CD4-positive, alpha-beta T cell treated with Interleukin-12 subunit alpha and Interleukin-12 subunit beta, for 1 hour (primary cell): ENCODE measurements at regions not wholly inside any gene's neighbourhood (a gene's known extent, or its start where the extent isn't known, plus 50 kb on each side); places are given as distances from the start of the nearest gene placed in this dataset.
"Not testable (repeated sequence)": the region's sequence is repeated elsewhere in the genome, so short reads cannot be mapped to it uniquely, and the experiment has no call there.

Experiments used
- DNase-seq: peaks from one replicate; pipeline ENCODE4 v3.0.0-alpha.2; 2020

DNA sequence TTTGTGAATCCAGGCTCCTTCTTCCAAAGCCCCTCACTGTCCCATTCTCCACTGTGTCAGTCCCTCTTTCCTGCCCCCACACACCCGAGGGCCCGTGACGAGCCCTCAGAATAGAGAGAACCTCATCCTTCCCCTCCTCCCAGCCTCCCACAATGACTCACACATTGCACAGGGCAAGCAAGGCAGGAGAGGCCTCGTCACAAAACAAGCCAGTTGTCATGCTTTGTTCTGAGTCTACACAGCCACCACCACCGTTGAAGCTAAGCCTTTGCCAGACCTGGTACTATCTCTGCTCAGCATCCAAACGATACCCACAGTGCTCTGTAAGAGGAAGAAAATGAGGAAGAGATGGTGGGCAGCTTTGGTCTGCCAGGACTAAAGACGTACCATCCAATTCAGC lies 142.2 kb upstream of the ZNF366 start:
- DNase-seq: no peak

DNA sequence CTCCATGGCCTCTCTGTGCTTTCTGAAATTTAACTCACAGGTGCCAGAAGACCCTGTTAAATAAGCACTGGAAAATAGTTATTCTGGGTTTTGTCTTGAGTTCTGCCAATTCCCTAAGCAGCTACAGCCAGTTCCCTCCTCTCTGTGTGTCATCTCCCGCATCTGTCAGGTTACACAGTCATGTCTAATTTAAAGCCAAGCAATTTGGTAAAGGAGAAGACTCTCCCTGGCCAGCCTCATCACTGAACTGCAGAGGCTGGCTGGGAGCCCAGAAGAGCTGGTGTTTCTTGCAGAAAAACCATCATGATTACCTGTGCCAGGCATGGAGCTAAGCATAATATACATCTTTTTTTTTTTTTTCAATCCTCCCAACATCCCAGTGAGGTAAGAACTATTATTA lies 141.3 kb upstream of the ZNF366 start:
- DNase-seq: no peak

DNA sequence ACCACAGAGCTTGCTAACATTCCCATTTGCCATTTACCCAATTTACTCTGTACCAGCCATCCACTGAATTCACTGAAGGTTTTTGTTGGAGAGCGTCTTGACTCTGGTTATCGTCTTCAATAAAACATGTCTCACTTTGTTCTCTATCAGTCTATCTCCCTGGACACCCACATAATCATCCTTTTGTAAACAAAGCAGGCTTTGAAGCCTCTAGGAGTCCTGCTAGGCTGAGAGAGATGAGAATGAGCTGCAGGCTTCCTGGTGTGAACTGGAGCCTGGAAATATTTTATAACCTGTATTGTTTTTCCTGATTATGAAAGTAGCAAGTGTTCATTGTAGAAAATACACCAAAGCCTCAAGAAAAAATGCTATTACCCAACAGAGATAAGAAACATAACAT lies 140.6 kb upstream of the ZNF366 start:
- no peak for DNase-seq

DNA sequence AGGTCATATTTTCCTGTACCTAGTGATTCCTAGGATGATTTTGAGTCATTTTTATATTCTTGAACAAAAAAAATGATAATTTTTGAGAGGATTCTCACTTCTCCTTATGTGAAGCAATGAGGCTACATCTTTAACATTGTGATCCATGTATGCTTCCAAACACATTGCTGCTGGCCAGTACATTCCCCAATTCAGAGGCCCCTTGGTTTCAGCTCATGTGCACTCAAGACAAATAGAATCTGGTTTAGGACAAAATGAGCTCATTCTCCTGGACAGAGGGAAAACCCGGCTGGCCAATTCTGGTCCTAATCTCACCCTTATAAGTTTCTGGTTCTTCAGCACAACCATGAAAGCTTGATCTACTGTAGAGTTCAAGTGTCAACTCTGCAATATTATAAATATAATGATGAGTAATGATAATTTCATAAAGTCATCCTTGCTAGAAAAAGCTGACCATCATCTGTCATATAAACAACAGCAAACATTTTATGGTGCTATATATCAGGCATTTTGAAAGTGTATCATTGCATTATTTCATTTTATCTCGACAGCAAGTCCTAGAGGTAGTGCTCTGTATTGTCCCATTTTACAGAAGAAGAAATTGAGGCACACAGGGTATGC lies 139.1 kb upstream of the ZNF366 start:
- DNase-seq: no peak

DNA sequence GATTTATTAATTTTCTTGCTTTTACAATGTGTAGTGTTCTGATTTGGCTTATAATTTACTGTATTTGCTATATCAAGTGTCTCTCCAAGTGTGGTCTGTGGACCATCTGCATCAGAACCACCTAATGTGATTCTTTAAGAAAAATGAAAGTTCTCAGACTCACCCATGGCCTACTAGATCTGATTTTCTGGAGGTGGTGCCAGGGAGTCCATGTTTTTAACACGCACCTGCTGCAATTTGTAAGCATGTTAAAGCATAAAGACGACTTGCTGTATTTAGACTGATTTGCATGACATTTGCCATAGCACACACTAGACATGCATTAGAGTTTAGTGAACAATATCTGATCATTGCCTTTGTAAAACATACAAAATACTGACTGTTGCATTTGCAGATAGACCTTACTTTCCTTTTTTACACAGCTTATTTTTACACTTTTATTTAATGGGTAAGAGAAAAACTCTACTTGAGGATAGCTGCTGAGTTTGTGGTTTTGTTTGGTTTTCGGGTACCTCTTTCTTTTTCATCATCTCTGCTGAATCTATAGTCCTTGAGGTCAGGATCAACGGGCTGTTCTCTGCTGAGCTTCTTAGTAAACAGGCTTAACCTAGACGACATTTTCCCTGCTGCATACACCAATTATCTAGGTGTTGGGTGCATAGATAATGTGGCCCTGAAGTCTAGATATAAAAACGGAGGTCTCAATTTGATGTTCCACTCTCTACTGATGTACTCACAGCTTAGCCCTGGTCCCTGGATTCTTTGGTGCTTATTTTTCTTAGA lies 138.0 kb upstream of the ZNF366 start:
- DNase-seq: no peak

DNA sequence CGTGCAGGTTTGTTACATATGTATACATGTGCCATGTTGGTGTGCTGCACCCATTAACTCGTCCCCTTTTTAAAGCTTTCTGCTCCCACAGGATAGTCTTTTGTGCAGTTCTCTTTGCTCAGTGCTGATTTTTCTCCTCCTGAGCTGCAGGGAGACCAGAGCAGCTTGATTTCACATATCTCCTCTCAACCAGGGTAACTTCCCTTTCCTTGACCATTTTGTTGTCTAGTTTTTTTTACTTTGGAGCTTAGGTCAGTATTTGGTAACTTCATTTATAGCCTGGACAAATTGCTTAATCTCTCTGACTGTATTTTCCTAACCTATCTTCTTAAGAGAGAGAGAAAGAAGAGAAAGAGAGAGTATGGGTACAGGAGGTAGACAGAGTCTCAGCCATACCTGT lies 137.1 kb upstream of the ZNF366 start:
- DNase-seq: no peak

DNA sequence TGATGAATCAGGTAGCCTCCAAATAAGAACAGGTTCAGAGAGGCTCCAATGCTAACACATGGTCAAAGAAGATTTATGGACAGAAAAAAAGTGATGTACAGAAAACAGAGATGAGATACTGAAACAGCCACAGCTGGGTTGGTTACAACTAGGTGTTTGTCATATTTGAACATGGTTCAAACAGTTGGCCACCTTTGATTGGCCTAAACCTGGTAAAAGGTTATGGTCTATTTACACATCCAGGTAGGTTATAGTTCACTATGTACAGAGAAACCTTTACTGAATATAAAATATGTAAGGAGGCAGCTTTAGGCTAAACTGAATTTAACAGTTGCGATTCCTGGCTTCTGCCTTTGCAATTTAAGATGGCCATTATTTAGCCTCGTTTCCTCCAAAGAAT lies 134.0 kb upstream of the ZNF366 start:
- DNase-seq: no peak

DNA sequence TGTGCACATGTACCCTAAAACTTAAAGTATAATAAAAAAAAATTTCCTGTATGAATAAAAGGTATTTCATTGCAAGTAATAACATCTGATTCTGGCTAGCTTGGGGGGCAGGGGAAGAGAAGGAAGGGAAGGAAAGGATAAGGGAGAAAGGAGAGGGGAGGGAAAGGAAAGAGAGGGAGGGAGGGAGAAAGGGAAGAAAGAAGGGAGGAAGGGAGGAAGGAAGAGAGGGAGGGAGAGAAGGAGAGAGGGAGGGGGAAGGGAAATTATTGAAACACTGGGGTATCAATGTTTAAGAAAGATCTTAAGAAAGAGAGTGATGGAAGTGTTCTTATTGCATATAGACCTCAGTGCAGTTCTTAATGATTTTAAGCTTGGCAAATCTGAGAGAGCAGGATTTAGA lies 129.8 kb upstream of the ZNF366 start:
- no peak for DNase-seq

DNA sequence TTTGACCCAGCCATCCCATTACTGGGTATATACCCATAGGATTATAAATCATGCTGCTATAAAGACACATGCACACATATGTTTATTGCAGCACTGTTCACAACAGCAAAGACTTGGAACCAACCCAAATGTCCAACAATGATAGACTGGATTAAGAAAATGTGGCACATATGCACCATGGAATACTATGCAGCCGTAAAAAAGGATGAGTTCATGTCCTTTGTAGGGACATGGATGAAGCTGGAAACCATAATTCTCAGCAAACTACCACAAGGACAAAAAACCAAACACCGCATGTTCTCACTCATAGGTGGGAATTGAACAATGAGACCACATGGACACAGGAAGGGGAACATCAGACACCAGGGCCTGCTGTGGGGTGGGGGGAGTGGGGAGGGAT lies 129.4 kb upstream of the ZNF366 start:
- DNase-seq: not testable (repeated sequence)

DNA sequence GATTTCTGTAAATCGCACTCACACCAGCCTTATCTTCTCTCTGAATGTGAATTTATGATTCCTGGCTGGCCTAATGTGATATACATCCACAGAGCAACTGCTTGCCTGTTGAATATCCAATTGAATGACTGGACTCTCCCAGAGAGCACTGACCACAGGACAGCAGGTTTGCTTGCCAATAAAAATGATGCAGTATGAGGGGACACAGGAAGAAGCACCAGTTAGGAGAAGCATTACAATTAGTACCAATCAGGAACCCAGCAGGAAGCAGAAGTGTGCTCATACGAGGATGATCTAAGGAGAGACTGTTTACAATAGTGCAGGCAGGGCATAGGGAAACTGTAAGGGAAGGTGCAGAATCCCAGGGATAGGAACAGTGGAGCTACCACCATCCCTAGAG lies 127.2 kb upstream of the ZNF366 start:
- DNase-seq: no peak

DNA sequence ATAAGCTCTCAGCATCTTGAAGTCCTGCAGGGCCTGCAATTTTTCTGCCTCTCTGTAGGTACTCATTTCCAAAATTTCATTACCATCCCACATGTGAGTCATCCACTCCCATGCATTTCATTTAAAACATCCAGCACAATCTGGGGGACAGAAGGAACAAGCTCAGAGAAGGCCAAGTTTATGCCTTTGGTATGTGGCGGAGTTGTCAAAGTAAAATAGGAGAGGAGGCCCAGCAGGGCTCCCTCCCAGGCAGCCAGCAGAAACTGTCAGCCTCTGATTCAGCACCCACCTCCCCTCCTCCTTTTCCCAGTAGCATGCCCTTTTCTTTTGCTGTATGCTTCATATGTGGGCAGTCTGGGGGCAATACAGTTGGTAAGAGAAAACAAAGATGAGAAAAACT lies 126.4 kb upstream of the ZNF366 start:
- no peak for DNase-seq

DNA sequence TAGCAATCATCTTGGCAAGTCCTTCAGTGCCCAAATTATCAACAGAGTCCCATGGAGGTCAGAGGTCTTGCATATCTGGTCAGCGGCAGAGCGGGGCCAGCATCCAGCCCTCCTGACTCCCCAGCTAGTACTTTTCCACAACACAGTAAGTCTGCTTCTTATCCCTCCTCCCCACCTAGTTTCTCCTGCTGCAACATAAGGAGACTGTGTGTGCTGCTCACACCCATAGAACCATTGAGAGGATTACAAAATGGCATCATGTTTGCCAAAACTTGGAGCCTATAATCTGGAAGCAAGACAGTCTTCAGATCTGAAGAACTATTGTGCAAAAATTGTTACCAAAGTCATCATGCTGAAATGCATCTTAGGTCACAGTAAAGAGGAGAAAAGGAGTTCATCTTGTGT lies 125.8 kb upstream of the ZNF366 start:
- no peak for DNase-seq

DNA sequence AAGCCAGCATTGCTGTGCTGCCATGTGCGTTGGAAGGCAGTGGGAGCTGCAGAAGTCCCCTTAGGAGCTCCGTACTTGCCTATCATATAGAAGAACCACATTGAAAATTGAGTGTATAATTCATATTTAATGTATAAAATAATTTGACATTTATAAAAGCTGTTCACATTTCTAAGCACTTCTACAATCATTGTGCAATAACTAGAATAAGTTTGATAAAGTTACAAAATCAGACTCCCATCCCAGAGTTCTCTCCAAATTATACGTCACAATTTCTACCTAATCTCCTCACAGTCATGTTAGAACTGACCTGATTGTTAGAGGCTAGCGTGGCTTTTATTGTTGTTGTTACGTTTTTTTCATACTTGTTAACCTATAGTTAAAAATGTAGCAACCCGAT lies 123.5 kb upstream of the ZNF366 start:
- DNase-seq: no peak

DNA sequence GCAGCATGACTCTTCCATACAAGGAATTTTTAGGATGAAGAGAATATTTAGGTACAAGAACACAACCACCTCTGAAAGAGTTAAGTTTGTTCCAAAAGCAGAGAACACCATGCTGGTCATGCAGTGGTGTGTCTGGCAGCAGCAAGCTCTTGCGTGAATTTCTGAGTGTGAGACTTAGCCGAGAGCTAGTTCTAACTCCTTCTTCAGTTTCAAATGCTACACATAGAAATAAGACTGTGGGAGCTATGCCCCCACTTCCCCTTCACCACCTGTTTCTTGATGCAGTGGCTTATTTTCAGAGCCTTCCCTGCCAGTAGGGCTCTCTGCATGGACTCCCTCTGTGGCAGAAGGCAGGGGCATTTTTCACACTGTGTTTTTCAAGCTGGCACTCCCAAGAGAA lies 122.9 kb upstream of the ZNF366 start:
- DNase-seq: no peak

DNA sequence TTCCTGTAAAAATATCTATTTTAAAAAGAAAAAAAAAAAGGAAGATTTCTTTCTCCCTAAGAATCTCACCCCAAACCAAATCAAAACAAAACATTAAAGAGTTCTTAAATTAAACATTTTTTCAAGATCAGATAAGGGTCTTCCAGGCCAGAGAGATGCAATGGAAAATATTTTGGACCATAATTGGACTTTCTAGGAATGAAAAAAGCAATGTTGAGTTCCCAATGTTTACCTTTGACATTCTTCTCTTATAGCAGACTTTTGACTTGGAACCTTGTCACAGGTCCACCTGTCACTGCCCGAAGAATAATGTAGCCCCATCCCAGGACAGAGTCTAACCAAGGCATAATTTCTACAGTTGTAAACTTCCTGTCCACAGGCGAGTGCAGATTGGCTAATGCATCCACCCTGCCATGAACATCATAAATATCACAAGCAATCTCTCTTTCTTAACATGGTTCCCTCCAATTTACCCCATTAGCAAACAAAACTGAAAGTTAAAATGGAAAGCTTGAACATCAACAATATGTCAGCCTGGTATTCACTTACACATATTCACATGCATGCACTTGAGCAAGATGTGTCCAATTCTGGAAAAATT lies 121.7 kb upstream of the ZNF366 start:
- DNase-seq: no peak

DNA sequence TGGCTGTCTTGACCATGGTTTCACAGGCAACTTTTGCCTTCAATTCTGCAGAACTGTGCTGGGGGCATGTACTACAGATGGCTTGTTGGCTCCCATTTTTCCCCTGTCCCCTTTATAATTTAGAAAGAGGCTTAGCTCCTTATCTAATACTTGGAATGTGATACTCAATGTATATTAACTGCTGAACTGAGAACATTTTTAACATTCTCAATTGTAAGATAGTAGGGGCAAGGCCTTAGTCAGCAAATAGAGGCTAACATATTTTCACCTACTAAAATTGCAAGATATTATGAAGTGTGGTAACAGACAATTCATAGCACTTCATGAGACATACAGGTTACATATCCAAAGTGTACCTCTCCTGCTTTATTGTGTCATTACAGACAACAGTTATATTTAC lies 118.1 kb upstream of the ZNF366 start:
- DNase-seq: no peak

DNA sequence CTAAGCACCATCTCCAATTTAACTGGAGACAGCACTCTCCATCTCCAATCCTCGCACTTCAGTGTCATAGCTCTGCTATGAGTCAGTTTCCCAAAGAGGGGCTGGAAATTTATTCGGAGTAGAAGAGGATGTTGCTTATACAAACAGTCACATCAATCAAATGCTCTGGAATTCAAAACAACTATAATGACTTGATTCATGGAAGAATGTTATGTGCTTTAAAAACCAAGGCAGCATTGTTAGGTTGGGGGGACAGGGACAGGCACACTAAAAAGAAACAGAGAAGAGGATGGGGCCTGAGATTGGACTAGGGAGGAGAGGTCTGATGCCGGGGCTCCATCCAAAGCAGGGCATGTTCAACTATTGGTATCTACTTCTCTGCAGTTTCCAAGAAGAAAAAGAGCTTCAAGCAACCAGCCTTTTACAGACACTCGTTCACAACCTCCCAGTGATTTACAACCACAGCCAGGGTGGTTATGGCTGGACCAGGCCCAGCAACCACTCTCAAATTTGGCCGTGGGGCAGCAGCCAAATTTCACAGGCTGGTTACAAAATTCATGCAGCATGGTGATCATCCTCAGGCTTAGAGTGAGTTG lies 117.5 kb upstream of the ZNF366 start:
- DNase-seq: no peak

DNA sequence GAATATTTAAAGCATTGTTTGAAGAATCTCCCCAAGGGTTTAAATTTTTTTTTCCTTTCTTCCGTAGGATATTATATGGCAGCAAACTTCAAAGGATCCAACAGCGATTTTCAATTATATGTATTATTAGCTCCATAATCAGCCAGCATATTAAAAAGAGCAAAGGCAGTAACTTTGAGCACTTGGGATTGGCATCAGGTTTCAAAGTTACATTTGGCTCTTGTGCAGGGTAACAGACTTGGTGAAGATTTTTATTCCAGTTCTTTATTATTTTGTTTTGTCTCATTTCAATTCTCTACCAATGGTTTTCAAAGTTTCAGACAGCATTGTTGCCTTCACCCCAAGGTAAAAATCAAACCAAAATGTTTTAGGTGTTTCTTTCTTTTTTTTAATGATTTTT lies 116.7 kb upstream of the ZNF366 start:
- no peak for DNase-seq

DNA sequence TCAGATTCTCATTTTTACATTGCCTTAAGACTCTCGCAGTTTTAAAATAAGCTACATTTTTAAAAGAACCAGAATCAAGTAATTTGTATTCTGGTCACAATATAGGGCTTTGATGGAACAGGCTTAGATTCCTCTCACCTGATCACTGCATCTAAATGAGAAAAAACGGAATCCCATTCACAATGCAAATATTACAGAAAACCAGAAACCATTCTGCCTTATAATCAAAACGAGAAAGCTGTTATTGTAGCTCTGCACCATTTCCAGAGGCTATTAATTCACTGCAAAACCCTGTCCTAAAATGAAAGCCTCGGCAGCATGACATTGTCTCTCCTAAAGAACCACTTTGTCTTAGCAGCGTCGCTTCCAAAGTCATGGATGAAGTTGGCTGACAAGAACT lies 116.1 kb upstream of the ZNF366 start:
- no peak for DNase-seq

DNA sequence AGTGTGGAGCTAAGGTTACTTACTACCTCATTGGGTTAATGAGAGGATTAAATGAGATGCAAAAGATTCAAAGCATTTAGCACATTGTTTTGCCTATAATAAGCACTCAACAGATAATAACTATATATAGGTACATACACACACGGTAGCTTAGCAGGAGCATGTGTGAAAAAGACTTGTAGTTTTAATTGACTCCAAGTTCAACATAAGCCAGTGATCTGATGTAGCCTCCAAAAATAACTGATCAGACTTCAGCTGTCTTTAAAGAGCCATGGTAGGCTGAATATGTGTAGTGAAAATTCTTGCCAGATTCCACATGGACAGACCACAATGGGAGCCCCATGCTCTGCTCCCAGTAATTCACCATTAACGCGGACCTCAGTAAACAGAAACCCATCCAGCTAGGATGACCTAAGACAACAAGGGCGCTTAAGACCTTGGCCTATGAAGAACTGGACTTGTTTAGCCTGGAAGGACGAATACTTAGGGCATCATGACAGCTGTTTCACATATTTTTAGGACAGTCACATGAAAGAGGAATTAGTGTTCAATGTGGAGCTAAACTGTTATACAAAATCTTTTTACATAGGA lies 115.1 kb upstream of the ZNF366 start:
- no peak for DNase-seq

DNA sequence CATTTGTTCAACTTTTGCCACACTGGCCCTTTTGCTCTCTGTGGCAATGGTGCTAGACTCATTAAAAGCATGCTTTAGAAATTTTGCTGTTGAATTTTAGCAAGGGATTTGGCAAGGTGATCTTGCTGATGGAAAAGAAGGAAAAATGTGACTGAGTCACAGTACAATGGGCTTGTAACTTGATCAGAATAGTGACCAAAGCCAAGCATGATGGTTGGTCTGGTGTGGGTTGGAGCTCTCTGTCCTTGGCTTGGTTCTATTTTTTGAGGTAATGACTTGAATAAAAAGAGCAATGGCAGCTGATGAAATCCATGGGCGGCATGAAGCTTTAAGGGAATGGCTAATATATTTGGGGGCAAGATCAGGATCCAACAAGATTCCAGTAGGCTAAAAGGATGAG lies 114.4 kb upstream of the ZNF366 start:
- no peak for DNase-seq

DNA sequence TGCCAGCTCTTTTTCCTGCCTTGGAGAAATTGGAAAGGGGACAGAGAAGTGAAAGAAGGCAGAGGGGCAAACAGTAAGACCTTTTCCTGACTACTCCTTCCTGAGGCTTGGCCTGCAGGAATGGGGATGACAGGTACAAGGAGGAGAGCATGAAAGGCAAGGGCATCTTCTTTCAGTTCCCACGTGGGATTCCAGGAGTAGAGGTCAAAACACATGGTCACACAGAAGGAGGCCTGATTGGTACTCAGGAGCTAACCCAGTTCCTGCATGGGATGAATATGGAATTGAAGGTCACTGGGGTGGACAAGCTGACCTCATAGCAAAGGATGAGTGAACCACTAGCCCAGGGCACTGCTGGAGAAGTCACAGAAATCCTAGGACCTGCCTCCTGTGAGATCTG lies 112.5 kb upstream of the ZNF366 start:
- DNase-seq: no peak

DNA sequence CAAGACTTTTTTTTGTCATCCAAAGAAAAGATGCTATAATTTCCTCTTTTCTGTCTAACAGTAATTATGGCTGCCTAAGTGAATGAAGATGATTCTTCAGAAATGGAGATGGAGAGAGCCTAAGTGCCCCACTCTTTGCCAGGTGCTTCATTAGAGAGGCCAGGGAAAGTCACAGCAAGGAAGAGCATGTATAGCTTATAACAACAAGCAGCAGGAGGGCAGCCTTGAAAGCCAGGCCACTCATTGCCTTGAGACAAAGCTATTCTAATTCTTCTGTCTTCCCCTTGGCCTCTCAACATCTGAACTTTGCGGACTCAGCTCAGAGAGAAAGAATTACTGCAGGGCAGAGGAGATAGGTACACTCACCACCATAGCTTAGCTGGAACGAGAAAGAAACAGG lies 112.0 kb upstream of the ZNF366 start:
- DNase-seq: no peak

DNA sequence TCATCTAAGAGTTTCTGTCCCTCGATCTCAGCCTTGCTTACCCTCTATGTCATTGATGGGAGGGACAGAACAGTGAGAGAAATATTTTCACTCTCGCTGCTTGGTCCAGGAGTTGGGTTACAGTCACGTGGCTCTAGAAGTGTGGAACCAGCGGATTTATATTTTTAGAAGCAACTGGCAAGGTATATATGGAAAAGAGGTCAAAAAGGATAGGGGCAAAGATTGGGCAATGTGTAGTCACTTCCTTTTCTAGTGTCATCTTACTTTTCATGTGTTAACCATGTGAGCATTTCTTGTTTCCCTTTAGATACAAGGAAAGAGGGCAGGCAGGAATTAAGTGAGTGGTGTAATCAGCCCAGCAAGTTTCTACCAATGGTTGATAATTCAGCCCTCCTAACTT lies 111.5 kb upstream of the ZNF366 start:
- DNase-seq: no peak
